H54 (cell line): ENCODE measurements at regions not wholly inside any gene's neighbourhood (a gene's known extent, or its start where the extent isn't known, plus 50 kb on each side); places are given as distances from the start of the nearest gene placed in this dataset.

Source experiments
- DNase-seq: peaks from one replicate; pipeline ENCODE4 v3.0.0; 2011; ENCODE audit warnings: low spot score, mixed read lengths; ENCODE audit not compliant: insufficient read length
- FAIRE-seq: peaks from 3 replicates; lab custom pipeline; 2011; peaks lifted over from hg19 to GRCh38; lab: Jason Lieb, UNC
- POLR2A ChIP-seq: IDR thresholded peaks from 2 replicates; pipeline ENCODE4 v1.6.1; 2011; ENCODE audit warnings: low read depth, mild to moderate bottlenecking, low read length

DNA sequence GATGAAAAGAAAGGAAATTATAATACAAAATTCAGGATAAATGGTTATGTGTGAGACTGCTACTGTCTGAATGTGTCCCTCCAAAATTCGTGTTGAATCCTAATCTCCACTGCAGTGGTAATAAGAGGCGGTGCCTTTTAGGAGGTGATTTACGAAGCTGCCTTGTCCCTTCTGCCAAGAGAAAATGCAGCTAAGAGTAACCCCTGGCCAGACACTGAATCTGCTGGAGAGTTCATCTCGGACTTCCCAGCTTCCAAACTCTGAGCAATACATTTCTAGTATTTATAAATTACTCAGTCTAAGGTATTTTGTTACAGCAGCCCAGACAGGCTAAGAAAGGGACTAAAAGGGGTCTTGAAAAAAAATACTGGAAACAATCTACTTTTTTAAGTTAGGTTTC, 152.6 kb downstream of the KLF12 start:
- no peak for FAIRE-seq
- TF ChIP-seq POLR2A, result no peak

DNA sequence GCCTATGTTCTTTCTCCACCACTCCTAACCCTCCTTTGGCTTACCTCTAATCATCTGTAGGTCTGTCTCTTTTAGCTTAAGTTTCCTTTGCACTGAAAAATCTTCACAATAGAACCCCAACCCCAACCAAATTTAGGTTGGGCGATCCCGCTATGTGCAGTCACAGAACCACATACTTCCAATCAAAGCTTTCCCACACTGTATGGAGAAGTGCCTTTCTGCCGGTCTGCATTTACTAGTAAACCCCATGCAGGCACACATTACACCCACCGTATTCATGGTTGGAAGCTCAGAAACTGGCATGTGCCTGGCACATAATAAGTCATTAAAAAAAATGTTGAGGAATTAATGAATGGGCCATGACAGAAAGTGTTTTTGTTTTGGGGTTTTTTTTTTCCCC, 158.4 kb downstream of the KLF12 start:
- FAIRE-seq, result no peak

More for the DNA sequence above, 152.6 kb downstream of the KLF12 start:
- DNase-seq, result no peak

DNA sequence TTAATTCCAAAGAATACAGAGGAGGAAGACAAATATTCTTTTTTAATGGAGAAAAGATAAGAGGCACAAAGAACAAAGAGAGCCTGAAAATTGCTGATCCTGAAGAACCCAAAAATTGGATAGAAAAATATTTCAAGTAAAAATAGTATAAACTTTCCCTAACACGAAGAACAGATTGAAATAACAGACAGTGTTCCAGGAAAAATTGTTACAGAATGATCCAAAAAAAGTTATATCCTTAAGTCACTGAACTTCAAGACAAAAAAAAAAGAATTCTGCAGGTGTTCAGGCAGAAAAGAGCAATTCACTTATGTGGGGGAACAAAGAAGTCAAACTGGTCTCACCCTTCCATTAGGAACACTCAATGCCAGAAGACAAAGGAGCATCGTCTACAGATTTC, 160.2 kb downstream of the KLF12 start:
- FAIRE-seq, result no peak

More for the DNA sequence above, 158.4 kb downstream of the KLF12 start:
- DNase-seq, result no peak
- no peak for TF ChIP-seq POLR2A

DNA sequence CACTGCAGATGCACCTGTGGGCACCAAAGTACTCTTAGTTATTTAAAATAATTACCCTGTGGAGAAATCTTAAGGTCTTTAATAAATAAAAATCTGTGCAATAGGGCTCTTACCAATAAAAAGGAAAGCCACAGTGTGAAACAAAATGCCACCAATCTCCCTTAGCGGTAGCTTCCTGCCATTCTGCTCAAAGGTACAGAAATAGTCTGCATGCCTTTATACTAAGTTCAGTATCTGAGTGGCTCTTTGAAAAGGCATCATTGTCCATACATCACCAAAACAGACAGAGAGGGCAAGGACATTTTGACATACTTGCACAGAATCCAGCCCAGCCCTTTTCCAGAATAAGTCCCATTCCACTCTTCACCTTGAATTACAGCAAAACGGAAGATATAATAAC, 161.0 kb downstream of the KLF12 start:
- DNase-seq (no peak), FAIRE-seq (no peak)
- no peak for TF ChIP-seq POLR2A

More for the DNA sequence above, 160.2 kb downstream of the KLF12 start:
- no peak for DNase-seq
- TF ChIP-seq POLR2A, result no peak

DNA sequence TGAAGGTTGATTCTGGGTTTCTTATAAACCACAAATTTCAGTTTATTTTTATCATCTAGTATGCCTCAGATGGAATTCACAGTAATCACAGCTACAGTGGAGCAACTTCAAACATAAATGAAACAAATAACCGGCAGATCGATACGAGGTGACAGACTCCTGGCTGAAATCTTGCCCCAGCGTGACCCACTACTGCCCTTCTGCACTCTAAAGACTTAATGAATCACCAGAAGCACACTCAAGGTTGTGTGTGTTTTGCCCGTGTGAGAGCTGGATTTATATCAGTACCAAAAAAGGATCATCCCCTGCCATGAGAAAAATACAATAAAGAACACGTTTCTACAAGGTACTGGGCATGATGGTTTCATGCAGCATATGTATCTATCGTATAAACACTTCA, 161.7 kb downstream of the KLF12 start:
- FAIRE-seq, result peak; percentile 15
- no peak for TF ChIP-seq POLR2A
- no peak for DNase-seq

GRCh38 chr13:73971481-73971880, 162.7 kb downstream of the KLF12 start:
- no peak for TF ChIP-seq POLR2A
- DNase-seq, result no peak
- no peak for FAIRE-seq

DNA sequence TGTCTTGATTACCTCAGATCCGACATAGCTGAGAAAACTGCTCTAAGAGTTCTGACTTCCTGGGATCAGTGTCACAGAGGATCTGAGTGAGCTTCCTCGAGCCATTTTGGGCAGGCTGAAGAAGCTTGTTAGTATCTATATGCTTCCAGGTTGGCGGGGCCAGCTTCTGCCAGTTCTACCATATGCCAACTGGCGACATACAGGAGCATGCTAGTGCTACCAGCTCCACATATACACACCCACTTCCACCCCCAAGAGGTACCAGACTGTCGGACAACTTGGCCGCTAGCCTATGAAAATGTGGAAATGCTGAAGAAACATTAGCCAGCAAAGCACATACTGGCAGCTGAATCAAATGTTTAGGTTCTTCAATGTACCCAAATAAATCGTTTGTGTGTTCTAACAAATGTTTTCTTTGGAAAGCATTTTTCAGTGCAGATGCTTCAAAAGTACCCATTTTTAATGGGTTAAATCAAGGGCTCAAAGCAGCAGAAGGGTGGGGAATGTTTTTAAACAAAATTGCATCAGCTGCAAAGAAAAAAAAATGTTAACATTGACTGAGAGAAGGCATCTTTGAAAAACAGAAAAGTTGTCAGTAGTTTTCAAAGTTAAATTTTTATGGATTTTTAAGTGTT, 163.7 kb downstream of the KLF12 start:
- FAIRE-seq (no peak), DNase-seq (no peak)
- TF ChIP-seq POLR2A, result no peak

GRCh38 chr13:73967397-73968165, 166.6 kb downstream of the KLF12 start:
- TF ChIP-seq POLR2A, result no peak
- FAIRE-seq (no peak), DNase-seq (no peak)

DNA sequence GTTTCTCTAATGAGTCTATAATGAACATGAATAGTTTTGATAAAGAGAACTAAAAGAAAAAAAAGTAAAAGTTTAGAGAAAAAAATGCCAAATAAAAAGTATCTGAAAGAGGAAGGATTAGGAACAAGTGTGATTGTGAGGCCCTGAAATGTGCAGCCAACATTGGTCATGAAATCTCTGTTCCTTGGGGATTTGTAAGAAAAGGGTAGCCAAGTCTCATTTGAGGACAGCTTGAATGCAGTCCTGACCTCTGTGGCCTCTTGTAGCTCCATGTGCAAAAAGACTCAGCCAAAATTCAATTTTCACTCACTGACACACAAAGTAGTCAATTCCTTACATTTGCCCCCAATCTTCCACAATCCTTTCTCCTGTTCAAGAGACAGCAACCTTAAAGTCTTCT, 167.9 kb downstream of the KLF12 start:
- FAIRE-seq (no peak), DNase-seq (no peak)
- no peak for TF ChIP-seq POLR2A

GRCh38 chr13:73962284-73962683, 171.9 kb downstream of the KLF12 start:
- TF ChIP-seq POLR2A, result no peak
- FAIRE-seq, result no peak
- no peak for DNase-seq

GRCh38 chr13:73961181-73961580, 173.0 kb downstream of the KLF12 start:
- DNase-seq (no peak), FAIRE-seq (no peak)
- no peak for TF ChIP-seq POLR2A

GRCh38 chr13:73960474-73960873, 173.7 kb downstream of the KLF12 start:
- FAIRE-seq, result no peak
- TF ChIP-seq POLR2A, result no peak
- no peak for DNase-seq

- no peak for FAIRE-seq
Observed at GRCh38 chr13:73958657-73959397, 175.4 kb downstream of the KLF12 start.

GRCh38 chr13:73957889-73958288, 176.3 kb downstream of the KLF12 start:
- no peak for FAIRE-seq
- DNase-seq, result no peak
- no peak for TF ChIP-seq POLR2A

More at GRCh38 chr13:73958657-73959397, 175.4 kb downstream of the KLF12 start:
- no peak for TF ChIP-seq POLR2A
- DNase-seq, result no peak
